ENCODE measurements at regions not wholly inside any gene's neighbourhood (a gene's known extent, or its start where the extent isn't known, plus 50 kb on each side); places are given as distances from the start of the nearest gene placed in this dataset.

GRCh38 chrX:63417649-63418048 lies 66.5 kb upstream of the SPIN4 start:
- TF ChIP-seq CTCF (IDR thresholded peaks at IDR 0.05; ENCODE audit: low read depth, low read length): no peak
- TF ChIP-seq, protein P1, sequence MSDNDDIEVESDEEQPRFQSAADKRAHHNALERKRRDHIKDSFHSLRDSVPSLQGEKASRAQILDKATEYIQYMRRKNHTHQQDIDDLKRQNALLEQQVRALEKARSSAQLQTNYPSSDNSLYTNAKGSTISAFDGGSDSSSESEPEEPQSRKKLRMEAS (IDR thresholded peaks at IDR 0.05; ENCODE audit: low read depth, low read length): no peak
- no peak for TF ChIP-seq POLR2A (IDR thresholded peaks at IDR 0.05; ENCODE audit: extremely low read depth, insufficient read length)
- no peak for TF ChIP-seq MYC (IDR thresholded peaks at IDR 0.05; ENCODE audit: low read depth, low read length)

Data from NB4 (cell line).